GM13977 (cell line): ENCODE measurements at regions not wholly inside any gene's neighbourhood (a gene's known extent, or its start where the extent isn't known, plus 50 kb on each side); places are given as distances from the start of the nearest gene placed in this dataset.

ENCODE experiments used
- DNase-seq: peaks from one replicate; pipeline ENCODE4 v3.0.0; 2012; ENCODE audit warnings: low spot score
- in situ Hi-C: fragments of 300-500 bp; cut with MboI; formaldehyde crosslinking; loops from one replicate; pipeline ENCODE4 v1.12.0; 2022; ENCODE audit warnings: low sequenced_read_pairs, low pct_unique_long_range_greater_than_20kb, mixed read lengths, inconsistent platforms; ENCODE audit not compliant: unreplicated experiment
- TF ChIP-seq, protein P1 (sequence below): IDR thresholded peaks from 2 replicates; pipeline ENCODE4 v1.5.1; 2012; ENCODE audit warnings: mild to moderate bottlenecking, control low read depth; ENCODE audit not compliant: insufficient read depth; ENCODE audit errors: extremely low read depth, missing control alignments

DNA sequence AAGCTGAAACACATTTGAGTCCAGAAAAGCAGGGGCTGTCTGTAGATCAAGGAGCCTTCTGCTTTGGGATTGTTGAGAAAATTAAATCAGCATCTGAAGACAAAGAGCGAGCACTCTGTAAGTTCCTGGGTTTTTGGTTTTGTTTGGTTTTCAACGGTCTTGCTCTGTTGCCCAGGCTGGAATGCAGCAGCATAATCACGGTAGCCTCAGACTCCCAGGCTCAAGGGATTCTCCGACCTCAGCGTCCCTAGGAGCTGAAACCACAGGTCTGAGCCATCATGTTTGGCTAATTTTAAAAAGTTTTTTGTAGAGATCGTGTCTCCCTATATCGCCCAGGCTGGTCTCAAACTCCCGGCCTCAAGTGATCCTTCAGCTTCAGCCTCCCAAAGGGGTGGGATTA, 266.5 kb upstream of the ADAMTS16 start:
- in situ Hi-C loops: no loop called here

DNA sequence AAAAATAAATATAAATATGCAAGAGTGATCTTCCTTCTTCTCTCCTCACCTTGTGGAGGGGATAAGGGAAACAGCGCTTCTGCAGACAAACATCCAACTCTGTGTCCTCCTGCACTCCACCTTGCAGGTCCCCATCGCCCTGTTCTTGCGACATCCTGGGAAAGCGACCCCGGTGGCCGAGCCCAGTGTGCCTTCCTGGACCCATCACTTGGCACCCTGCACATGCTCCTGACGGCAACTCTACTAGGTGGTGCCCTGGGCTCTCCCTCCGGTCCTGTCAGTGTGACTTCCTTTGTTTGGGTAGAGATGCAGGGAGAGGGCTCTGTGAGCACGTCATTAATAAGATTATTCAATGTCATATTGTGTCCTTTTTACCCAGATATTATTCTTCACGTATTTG, 266.0 kb upstream of the ADAMTS16 start:
- in situ Hi-C loops: no loop called here
- no peak for DNase-seq
- TF ChIP-seq, protein P1, sequence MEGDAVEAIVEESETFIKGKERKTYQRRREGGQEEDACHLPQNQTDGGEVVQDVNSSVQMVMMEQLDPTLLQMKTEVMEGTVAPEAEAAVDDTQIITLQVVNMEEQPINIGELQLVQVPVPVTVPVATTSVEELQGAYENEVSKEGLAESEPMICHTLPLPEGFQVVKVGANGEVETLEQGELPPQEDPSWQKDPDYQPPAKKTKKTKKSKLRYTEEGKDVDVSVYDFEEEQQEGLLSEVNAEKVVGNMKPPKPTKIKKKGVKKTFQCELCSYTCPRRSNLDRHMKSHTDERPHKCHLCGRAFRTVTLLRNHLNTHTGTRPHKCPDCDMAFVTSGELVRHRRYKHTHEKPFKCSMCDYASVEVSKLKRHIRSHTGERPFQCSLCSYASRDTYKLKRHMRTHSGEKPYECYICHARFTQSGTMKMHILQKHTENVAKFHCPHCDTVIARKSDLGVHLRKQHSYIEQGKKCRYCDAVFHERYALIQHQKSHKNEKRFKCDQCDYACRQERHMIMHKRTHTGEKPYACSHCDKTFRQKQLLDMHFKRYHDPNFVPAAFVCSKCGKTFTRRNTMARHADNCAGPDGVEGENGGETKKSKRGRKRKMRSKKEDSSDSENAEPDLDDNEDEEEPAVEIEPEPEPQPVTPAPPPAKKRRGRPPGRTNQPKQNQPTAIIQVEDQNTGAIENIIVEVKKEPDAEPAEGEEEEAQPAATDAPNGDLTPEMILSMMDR: no peak

More for the DNA sequence above, 266.5 kb upstream of the ADAMTS16 start:
- TF ChIP-seq, protein P1: no peak
- no peak for DNase-seq

DNA sequence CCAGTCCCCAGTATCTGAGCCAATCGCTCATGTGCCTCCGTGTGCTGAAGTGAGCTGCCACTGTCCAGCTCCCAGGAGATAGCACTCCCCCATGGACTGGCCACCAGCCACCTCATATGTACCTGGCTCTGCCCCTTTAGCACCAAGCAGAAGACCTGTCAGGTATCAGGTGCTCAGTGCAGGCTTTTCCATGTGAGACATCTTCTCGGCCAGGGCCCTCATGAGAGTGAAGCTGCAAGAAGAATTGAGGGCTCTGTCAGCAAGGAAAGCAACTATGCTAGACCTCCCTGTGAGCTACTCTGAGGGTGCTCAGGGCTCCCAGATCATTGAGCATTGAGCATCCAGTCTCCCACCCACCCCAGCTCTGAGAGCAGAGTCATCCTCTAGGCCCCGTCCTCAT, 264.2 kb upstream of the ADAMTS16 start:
- in situ Hi-C loops: no loop called here

DNA sequence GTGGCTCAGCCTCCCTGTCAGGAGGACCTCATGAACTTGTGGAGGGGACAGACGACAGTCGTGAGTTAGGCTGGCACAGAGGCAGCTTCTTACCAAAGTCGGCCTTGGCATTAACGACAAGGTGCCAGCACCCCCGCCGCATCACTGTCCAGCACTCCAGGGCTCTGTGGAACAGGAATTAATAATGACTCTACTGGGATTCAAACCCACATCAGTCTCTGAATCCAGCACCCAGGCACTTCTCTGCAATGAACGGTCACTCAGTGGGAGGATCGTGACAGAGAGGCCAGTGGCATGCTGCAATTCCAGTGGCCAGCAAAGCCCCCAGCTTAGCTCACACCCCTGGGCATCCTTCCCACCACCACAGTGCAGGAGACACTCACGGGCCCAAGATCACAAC, 263.3 kb upstream of the ADAMTS16 start:
- in situ Hi-C loops: no loop called here
- no peak for DNase-seq
- TF ChIP-seq, protein P1: no peak

More for the DNA sequence above, 264.2 kb upstream of the ADAMTS16 start:
- TF ChIP-seq, protein P1: no peak
- no peak for DNase-seq

DNA sequence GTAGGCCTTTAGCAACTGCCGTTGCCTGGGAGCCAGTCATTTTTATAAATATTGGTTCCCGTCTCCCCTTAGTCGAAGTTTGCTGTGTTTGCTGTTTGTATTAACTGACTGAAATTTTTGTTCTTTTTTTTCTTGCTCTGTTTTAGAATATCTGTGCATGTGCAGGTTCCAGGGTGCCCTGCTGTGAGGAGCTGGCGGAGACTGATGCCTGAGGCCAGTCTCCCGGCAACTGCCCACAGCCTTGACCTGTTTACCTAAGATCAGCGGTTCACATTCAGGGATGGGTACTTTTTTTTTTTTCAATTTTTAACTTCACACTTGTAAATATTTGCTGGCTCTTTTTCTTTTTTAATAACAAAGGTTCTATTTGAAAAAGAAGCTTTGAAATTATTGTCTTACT, 262.6 kb upstream of the ADAMTS16 start:
- TF ChIP-seq, protein P1: no peak
- in situ Hi-C loops: no loop called here
- DNase-seq: no peak

DNA sequence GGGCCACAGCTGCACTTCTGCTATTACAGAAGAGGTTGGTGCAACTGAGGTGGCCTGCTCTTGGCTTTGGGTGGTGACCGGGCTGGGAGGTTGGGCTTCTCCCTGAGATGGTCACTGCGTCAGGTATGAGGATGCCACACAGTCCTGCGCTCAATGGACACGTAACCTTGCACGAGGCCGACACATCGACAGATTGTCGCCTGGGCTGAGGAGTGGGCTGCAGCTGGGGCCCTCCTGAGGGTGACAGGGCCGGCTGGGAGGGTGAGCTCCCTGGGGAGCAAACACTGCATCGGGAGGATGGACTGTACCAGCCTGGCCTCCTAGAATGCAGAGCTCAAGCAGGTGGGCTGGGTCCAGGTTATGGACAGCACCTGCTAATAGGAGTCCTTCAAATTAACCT, 261.1 kb upstream of the ADAMTS16 start:
- DNase-seq: no peak
- in situ Hi-C loops: no loop called here
- TF ChIP-seq, protein P1: no peak
